ENCODE measurements at regions not wholly inside any gene's neighbourhood (a gene's known extent, or its start where the extent isn't known, plus 50 kb on each side); places are given as distances from the start of the nearest gene placed in this dataset.

DNA sequence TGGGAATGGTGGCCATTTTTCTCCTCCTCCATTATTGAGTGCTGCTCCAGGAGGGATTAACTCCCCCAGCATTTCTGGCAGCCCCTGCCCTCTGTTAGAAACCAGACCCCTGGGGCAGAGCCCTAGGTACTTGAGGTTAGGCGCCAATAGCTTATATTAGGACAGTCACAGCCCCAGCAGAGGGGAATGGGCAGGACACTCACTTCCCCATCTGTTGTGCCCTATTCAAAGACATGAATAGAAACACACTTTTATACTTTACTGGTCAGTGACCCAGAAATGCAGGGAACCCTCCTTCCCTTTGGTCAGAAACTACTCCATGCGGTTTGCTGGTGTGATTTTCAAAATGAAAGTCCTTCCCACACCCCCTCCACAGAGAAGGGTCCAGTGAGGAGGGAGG is 267.7 kb downstream of the PTBP2 start:
- TF ChIP-seq ZNF449 (tag by site-specific recombination; IDR thresholded peaks at IDR 0.05) (no peak), ZNF354C (tag by site-specific recombination; IDR thresholded peaks at IDR 0.05; ENCODE audit: borderline replicate concordance, low read depth) (no peak)
- TF ChIP-seq, protein P1, sequence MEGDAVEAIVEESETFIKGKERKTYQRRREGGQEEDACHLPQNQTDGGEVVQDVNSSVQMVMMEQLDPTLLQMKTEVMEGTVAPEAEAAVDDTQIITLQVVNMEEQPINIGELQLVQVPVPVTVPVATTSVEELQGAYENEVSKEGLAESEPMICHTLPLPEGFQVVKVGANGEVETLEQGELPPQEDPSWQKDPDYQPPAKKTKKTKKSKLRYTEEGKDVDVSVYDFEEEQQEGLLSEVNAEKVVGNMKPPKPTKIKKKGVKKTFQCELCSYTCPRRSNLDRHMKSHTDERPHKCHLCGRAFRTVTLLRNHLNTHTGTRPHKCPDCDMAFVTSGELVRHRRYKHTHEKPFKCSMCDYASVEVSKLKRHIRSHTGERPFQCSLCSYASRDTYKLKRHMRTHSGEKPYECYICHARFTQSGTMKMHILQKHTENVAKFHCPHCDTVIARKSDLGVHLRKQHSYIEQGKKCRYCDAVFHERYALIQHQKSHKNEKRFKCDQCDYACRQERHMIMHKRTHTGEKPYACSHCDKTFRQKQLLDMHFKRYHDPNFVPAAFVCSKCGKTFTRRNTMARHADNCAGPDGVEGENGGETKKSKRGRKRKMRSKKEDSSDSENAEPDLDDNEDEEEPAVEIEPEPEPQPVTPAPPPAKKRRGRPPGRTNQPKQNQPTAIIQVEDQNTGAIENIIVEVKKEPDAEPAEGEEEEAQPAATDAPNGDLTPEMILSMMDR (tag by site-specific recombination; IDR thresholded peaks at IDR 0.05) = no peak

Data from HEK293 (cell line).